ENCODE measurements at regions not wholly inside any gene's neighbourhood (a gene's known extent, or its start where the extent isn't known, plus 50 kb on each side); places are given as distances from the start of the nearest gene placed in this dataset.

GRCh38 chr7:108634036-108634435 is 64.4 kb downstream of the DNAJB9 start:
- no peak for TF ChIP-seq CTCF (IDR thresholded peaks at IDR 0.05)
- no peak for TF ChIP-seq POLR2AphosphoS5 (IDR thresholded peaks at IDR 0.05; ENCODE audit: insufficient read depth in 1 of 2, low read depth in 1 of 2)
- no peak for TF ChIP-seq POLR2A (IDR thresholded peaks at IDR 0.05)
